ENCODE measurements at regions not wholly inside any gene's neighbourhood (a gene's known extent, or its start where the extent isn't known, plus 50 kb on each side); places are given as distances from the start of the nearest gene placed in this dataset.

- no peak for DNase-seq
Measured at GRCh38 chr5:38023371-38023770, 183.5 kb upstream of the GDNF start.

DNA sequence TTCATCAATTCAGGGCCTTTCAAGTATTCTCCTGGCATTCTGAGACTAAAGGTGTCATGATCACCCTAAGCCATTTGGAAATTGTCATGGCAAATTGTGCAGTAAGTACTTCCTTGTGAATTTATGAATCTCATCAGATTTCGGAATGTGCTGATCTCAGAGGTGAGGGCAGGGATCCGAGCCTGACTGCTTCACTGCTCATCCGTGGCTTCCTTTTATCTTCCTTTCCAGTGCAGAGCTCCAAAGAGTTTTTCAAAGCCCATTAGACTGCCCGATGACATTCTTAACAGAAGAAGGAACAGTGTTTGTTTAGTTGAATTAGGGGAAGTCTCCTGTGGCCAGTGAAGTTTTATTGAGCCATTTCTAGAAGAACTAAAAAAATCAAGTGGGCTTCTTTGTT, 182.8 kb upstream of the GDNF start:
- DNase-seq: no peak

DNA sequence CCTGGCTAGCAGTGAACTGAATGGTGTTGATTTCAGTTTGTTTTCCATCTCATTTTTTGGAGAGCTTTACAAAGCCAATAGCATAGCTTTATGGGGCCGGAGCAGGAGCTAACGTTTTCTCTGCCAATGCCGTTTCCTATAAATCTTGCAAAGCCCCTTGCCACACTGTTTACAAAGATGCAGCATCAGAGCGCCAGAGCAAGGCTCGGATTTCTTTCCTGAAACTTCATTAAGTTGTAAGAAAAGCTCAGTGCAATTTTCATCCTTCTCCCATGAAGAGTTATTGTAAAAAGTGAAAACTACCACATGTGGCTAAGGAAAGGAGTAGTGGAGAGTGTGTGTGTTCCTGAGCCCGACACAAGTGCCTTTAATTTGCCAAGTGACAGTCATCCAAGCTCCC, 178.2 kb upstream of the GDNF start:
- DNase-seq: no peak

GRCh38 chr5:38013107-38013506, 173.3 kb upstream of the GDNF start:
- DNase-seq: no peak

DNA sequence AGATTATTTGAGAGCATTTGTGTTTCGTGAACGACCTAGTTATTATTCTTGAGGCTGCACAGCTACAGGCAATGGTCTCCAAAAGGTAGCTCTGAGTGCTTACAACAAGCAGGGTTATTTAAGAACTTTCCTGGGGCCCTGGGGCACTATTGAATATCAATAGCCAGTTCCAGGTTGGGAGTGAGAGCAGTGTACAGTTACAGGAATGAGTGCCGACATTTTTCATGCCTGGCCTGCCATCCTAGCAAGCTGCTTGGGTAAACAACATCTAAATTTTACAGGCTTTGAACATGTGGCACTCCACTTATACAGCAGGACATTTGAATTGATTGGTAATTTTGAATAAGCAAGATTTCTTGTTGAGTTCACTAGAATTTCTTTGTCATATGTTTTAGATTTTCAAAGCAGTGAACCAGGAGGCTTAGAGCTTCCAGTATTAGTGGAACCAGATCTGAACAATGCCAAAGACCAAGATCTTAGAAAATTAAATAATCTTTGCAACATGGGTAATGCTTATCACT, 171.9 kb upstream of the GDNF start:
- no peak for DNase-seq

GRCh38 chr5:38009749-38010358, 170.0 kb upstream of the GDNF start:
- DNase-seq: no peak

GRCh38 chr5:38008198-38008597, 168.4 kb upstream of the GDNF start:
- no peak for DNase-seq

DNA sequence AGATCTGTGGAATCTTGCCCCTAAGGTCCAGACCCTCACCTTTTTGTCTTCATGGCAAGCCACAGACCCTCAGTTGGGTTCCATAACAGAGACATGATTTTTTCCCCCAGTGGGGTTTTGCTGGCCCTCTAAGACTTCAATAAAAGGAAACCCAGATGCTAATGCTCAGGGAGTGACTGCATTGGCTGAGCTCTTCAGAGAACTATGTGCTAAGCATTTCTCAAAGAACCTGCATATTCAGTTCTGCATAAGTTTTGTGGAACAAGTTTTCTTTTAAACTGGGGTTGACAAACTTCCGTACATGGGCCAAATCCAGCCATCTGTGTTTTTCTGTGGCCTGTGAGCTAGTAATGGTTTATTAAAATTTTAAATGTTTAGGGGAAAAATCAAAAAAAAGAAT, 159.8 kb upstream of the GDNF start:
- no peak for DNase-seq

DNA sequence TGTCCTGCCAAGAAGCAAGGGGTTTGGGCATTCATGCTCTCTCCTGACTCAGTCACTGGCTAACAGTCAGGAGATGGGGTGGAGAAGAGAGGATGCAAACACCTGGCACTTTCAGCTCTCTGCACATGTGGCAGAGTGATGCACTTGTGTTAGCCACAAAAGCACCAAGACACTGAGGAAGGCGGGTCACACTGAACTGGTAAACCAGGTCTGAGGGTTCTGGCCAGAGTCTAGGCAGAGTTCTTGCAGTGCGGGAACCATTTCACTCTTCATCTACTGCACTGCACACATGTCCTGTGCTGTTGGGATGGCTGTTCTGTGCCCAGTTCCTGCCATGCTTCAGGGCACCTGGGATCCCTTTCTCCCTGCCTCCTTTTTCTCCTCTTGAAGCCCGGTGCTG, 157.1 kb upstream of the GDNF start:
- DNase-seq: no peak

- no peak for DNase-seq
Measured at GRCh38 chr5:37994729-37995128, 154.9 kb upstream of the GDNF start.

DNA sequence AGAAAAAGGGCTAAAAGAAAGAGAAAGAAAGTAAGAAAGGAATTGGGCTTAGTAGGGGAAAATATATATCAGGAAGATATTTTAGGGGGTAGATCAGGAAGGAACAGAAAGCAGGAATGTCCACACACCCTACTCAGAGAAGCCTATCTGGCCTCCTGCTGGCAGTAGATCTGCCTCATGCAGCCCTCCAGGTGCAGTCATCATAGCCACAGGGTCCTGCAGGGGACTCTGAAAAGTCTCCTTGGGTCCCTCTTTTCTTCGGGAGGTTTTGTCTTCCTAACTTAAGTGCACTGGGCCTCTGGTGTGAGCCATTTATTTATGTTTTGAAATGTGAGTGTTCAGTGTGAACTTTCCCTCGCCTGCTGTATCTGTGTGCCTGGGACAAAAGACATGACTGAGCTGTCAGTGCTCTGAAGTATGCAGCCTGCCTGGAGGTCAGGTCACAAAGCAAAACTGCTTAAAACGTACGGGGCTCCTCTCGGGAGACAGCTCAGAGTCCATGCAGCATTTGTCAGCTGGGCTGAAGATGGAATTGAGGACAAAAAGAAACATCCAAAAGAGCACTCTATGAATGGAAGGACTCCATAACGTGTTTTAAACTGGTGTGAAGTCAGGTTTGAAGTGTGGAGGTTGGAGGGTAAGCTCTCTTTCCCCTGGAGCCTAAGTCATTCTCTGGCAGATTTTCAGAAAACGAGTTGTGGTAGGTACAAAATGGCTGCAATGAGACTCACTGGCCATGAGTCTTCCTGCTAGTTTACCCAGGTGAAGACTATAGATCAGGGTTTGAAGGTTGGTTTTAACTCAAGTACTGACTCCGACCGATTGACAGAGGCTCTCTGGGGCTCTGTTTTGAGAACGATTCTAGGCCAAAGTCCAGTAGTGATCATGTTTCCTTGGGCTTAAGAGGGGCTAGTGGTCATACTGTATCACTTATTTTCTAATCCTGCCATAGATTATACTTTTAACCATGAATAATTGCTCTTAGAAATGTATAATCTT, 151.8 kb upstream of the GDNF start:
- DNase-seq: no peak

- no peak for DNase-seq
Measured at GRCh38 chr5:37989884-37990283, 150.0 kb upstream of the GDNF start.

DNA sequence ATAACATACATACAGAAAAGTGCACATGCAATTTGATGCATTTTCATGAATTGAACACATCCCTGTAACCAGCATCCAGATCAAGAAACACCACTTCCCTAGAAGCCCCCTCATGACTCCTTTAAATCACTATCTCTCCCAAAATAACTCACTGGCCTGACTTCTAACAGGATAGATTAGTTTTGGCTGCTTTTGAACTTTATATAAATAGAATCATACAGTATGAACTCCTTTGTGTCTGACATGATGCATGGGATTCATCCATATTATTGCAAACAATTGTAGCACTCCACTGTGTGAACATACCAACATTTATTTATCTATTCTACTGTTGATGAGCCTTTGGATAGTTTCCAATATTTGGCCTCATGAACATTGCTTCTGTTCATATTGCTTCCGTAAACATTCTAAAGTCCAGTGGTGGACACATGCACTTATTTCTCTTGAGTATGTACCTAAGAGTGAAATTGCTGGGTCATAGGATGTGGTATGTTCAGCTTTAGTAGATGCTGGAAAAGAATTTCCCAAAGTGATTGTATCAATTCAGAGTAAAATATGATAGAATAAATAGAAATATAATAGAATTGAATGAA, 148.7 kb upstream of the GDNF start:
- no peak for DNase-seq

- no peak for DNase-seq
Measured at GRCh38 chr5:37984300-37984699, 144.5 kb upstream of the GDNF start.

- no peak for DNase-seq
Measured at GRCh38 chr5:37983463-37983862, 143.6 kb upstream of the GDNF start.

DNA sequence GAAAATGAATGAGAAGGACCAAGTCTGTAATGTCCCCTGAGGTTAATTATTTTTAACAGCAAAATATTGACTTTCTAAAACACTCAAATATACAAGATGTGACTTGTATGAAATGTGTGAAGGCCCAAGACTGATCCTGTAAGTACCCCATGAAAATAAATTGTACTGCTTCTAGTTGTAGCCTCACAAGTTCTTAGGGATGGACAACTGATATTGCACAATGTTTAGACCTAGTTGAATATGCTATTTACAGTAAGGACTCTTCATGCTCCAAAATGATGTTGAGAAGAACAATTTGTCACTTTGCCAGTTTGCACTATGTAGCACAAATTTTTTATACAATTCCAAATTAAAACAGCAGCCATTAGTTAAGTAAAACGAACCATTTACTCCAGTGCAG, 139.7 kb upstream of the GDNF start:
- DNase-seq: no peak

DNA sequence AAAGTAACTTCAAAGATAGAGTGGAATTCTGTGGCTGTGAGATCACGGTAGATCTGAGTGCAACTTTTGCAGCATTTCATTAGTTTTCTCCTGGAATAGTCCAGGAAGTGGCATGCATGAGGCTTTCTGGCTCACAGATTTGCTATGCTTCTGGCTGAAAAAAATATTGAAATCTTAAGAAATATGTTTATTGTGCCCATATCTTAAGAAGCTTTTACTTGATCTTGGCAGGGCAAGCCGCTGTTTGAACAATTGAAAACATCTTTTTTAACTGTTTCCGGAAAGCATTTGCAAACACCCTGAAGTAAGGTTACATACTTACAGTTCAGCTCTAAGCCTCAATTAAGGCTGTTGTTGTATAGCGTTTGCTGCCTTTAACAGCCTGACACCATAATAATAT, 135.7 kb upstream of the GDNF start:
- DNase-seq: no peak

DNA sequence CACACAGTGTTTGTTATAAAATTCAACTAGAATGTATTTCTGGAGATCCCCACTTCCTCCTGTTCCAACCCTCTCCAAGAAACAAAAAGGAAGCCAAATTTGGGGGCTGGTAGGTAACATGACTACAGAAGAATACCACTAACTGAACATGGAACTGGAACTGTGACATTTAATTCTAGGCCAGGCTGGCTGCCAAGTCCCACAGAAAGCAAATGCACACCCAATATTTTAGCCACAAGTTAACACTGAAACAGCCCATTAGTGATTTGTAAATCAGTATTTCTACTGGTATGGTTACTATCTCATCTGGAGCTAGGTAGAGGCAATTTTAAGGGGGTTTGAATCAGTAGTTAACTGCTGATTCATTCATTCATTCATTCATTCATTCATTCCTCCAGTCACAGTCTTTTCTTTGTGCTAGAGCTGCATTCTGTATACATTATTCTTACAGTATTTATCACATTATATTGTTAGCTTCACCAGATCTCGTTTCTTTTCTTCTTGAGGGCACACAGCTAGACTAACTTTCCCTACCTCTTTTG, 131.7 kb upstream of the GDNF start:
- DNase-seq: no peak

GRCh38 chr5:37966871-37967270, 127.0 kb upstream of the GDNF start:
- DNase-seq: no peak

DNA sequence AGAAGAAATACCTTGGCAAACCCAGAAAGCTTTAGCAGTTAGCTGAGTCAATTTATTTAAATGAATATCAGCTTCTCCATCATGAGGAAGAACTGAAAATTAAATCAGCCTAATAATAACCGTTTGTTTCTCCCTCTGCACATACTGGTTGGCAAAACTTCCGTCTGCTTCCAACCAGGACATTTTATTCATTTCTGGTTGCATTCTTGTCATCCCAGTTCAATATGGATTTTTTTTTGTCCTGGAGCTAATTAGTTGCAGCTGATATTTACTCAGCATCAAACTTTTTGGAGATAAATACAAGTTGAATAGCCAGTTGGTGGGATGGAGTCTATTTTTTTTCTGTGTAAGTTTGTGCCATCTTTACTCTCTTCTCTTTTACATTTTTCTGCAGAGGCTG, 126.5 kb upstream of the GDNF start:
- DNase-seq: no peak

GRCh38 chr5:37962389-37962788, 122.5 kb upstream of the GDNF start:
- no peak for DNase-seq

- no peak for DNase-seq
Measured at GRCh38 chr5:37957218-37957617, 117.4 kb upstream of the GDNF start.

DNA sequence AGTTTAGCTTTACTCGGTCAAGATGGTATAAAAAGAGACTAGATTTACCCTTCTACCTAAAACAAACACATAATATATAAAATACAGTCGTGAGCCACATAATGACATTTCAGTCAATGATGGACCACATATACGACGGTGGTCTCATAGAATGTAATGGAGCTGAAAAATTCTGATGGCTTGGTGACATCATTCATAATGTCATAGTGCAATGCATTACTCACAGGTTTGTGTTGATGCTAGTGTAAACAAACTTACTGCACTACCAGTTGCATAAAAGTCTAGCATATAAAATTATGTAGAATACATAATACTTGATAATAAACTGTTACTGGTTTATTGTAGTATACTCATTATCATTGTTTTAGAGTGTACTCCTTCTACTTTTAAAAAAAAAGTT, 115.9 kb upstream of the GDNF start:
- DNase-seq: no peak

DNA sequence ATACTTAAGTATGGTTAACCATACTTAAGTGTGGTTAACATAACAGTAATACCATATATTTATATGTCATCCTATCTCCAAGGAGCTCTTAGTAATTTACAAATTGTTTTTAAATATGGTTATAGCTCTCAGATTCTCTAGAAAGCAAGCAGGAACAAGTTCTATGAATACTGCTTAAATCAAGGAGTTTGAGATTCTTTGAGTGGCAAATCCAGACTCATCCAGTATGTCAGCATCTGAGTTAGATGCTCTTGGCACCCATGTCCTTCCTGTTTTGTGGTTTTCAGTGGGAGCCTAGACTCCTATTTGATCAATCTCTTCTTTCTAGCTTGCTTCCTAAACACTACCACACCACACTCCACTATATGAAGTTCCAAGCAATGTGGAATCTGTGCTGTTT, 114.7 kb upstream of the GDNF start:
- DNase-seq: no peak
